HEK293 (cell line): ENCODE measurements at regions not wholly inside any gene's neighbourhood (a gene's known extent, or its start where the extent isn't known, plus 50 kb on each side); places are given as distances from the start of the nearest gene placed in this dataset.

Experiments
- CTCF ChIA-PET: fragments of 350-600 bp; formaldehyde crosslinking; extraction: SDS; loops from one replicate; lab custom pipeline; 2021; ENCODE audit warnings: antibody characterized with exemption; lab: Yijun Ruan, JAX
- POLR2A ChIA-PET: fragments of 300-600 bp; formaldehyde crosslinking; extraction: SDS; loops from one replicate; lab custom pipeline; 2020; ENCODE audit warnings: antibody characterized with exemption, inconsistent platforms; lab: Yijun Ruan, JAX
- H3K27ac ChIP-seq: fragments of 200-500 bp; sonication (Bioruptor generic); 2 replicates; pipeline ENCODE4 v1.5.1; 2014; ENCODE audit warnings: low read depth, low read length, control low read depth, inconsistent platforms; ENCODE audit errors: extremely low read depth
- H3K36me3 ChIP-seq, 2 experiments: fragments of 200-500 bp in 1 of 2; sonication (Bioruptor generic) in 1 of 2; 1 replicate in 1 of 2; 2 replicates in 1 of 2; pipeline ENCODE4 v1.5.1; 2014 to 2017; ENCODE audit warnings: inconsistent platforms in 2 of 2, low read length in 2 of 2; ENCODE audit not compliant: control insufficient read depth in 2 of 2, insufficient read depth in 1 of 2
- H3K4me1 ChIP-seq: fragments of 200-500 bp; sonication (Bioruptor generic); 2 replicates; pipeline ENCODE4 v1.5.1; 2014; ENCODE audit warnings: mild to moderate bottlenecking, low read length, inconsistent platforms; ENCODE audit not compliant: control insufficient read depth, insufficient read depth
- H3K4me3 ChIP-seq: 2 replicates; pipeline ENCODE4 v1.5.1; 2011; ENCODE audit warnings: low read depth, mild to moderate bottlenecking, control low read depth, low read length, moderate library complexity
- H3K9me3 ChIP-seq: fragments of 200-500 bp; sonication (Bioruptor generic); 2 replicates; pipeline ENCODE4 v1.5.1; 2014; ENCODE audit warnings: low read depth, low read length, inconsistent platforms; ENCODE audit not compliant: control insufficient read depth, insufficient read depth
- BCL11B ChIP-seq: fragments of 450-650 bp; formaldehyde crosslinking; IDR thresholded peaks from 2 replicates; pipeline ENCODE4 v1.5.1; 2016; ENCODE audit warnings: low read depth, missing biosample characterization, missing genetic modification characterization
- REPIN1 ChIP-seq: fragments of 450-650 bp; formaldehyde crosslinking; IDR thresholded peaks from 2 replicates; pipeline ENCODE4 v1.5.1; 2017; ENCODE audit warnings: missing biosample characterization, missing genetic modification characterization, low read depth
- YY2 ChIP-seq: fragments of 450-650 bp; formaldehyde crosslinking; IDR thresholded peaks from 2 replicates; pipeline ENCODE4 v1.5.1; 2016; ENCODE audit warnings: missing biosample characterization, missing genetic modification characterization
- ZBTB20 ChIP-seq: fragments of 450-650 bp; formaldehyde crosslinking; IDR thresholded peaks from 2 replicates; pipeline ENCODE4 v1.5.1; 2016; ENCODE audit warnings: missing biosample characterization, missing genetic modification characterization
- ZBTB8A ChIP-seq: fragments of 450-650 bp; formaldehyde crosslinking; IDR thresholded peaks from 2 replicates; pipeline ENCODE4 v1.5.1; 2016; ENCODE audit warnings: missing biosample characterization, missing genetic modification characterization
- ZNF10 ChIP-seq: fragments of 450-650 bp; formaldehyde crosslinking; IDR thresholded peaks from 2 replicates; pipeline ENCODE4 v1.5.1; 2017; ENCODE audit warnings: missing biosample characterization, missing genetic modification characterization
- ZNF138 ChIP-seq: fragments of 450-650 bp; formaldehyde crosslinking; IDR thresholded peaks from 2 replicates; pipeline ENCODE4 v1.5.1; 2016; ENCODE audit warnings: missing biosample characterization, missing genetic modification characterization, borderline replicate concordance
- ZNF24 ChIP-seq: fragments of 450-650 bp; formaldehyde crosslinking; IDR thresholded peaks from 2 replicates; pipeline ENCODE4 v1.5.1; 2016; ENCODE audit warnings: missing biosample characterization, missing genetic modification characterization
- ZNF274 ChIP-seq, 2 experiments: fragments of 200-500 bp in 1 of 2; fragments of 450-650 bp in 1 of 2; sonication (Bioruptor generic) in 1 of 2; formaldehyde crosslinking in 1 of 2; IDR thresholded peaks; 2 replicates each; pipeline versions ENCODE4 v1.5.1 to v1.6.1; 2014 to 2016; ENCODE audit warnings: borderline replicate concordance in 1 of 2, inconsistent platforms in 1 of 2, low read length in 1 of 2, missing biosample characterization in 1 of 2, missing genetic modification characterization in 1 of 2
- ZNF366 ChIP-seq: fragments of 450-650 bp; formaldehyde crosslinking; conservative IDR thresholded peaks from 2 replicates; pipeline ENCODE4 v1.5.1; 2016; ENCODE audit warnings: missing biosample characterization, missing genetic modification characterization
- ZNF473 ChIP-seq: fragments of 450-650 bp; formaldehyde crosslinking; IDR thresholded peaks from 2 replicates; pipeline ENCODE4 v1.5.1; 2017; ENCODE audit warnings: missing biosample characterization, missing genetic modification characterization
- ZNF501 ChIP-seq: fragments of 450-650 bp; formaldehyde crosslinking; IDR thresholded peaks from 2 replicates; pipeline ENCODE4 v1.5.1; 2016; ENCODE audit warnings: missing biosample characterization, missing genetic modification characterization
- ZNF544 ChIP-seq: fragments of 450-650 bp; formaldehyde crosslinking; IDR thresholded peaks from 2 replicates; pipeline ENCODE4 v1.5.0; 2017; ENCODE audit warnings: missing biosample characterization, missing genetic modification characterization
- ZNF629 ChIP-seq: fragments of 450-650 bp; formaldehyde crosslinking; IDR thresholded peaks from 2 replicates; pipeline ENCODE4 v1.5.1; 2017; ENCODE audit warnings: missing biosample characterization, missing genetic modification characterization
- ZNF660 ChIP-seq: fragments of 450-650 bp; IDR thresholded peaks from 2 replicates; pipeline ENCODE4 v1.5.1; 2018; ENCODE audit warnings: missing biosample characterization, mild to moderate bottlenecking, missing genetic modification characterization
- ZNF677 ChIP-seq: fragments of 450-650 bp; IDR thresholded peaks from 2 replicates; pipeline ENCODE4 v1.5.0; 2018; ENCODE audit warnings: missing biosample characterization, mild to moderate bottlenecking, missing genetic modification characterization, moderate library complexity
- TF ChIP-seq, protein P1 (sequence below): fragments of 450-650 bp; formaldehyde crosslinking; IDR thresholded peaks from 2 replicates; pipeline ENCODE4 v1.5.1; 2016; ENCODE audit warnings: missing biosample characterization, missing genetic modification characterization
- TF ChIP-seq, protein P2 (sequence below): fragments of 450-650 bp; formaldehyde crosslinking; IDR thresholded peaks from 2 replicates; pipeline ENCODE4 v1.5.1; 2017; ENCODE audit warnings: missing biosample characterization, mild to moderate bottlenecking, missing genetic modification characterization, moderate library complexity
- TF ChIP-seq, protein P3 (sequence below): fragments of 450-650 bp; formaldehyde crosslinking; IDR thresholded peaks from 2 replicates; pipeline ENCODE4 v1.5.1; 2016; ENCODE audit warnings: missing biosample characterization, missing genetic modification characterization, low read depth
- TF ChIP-seq, protein P4 (sequence below): fragments of 450-650 bp; formaldehyde crosslinking; IDR thresholded peaks from 2 replicates; pipeline ENCODE4 v1.5.1; 2016; ENCODE audit warnings: missing biosample characterization, missing genetic modification characterization

DNA sequence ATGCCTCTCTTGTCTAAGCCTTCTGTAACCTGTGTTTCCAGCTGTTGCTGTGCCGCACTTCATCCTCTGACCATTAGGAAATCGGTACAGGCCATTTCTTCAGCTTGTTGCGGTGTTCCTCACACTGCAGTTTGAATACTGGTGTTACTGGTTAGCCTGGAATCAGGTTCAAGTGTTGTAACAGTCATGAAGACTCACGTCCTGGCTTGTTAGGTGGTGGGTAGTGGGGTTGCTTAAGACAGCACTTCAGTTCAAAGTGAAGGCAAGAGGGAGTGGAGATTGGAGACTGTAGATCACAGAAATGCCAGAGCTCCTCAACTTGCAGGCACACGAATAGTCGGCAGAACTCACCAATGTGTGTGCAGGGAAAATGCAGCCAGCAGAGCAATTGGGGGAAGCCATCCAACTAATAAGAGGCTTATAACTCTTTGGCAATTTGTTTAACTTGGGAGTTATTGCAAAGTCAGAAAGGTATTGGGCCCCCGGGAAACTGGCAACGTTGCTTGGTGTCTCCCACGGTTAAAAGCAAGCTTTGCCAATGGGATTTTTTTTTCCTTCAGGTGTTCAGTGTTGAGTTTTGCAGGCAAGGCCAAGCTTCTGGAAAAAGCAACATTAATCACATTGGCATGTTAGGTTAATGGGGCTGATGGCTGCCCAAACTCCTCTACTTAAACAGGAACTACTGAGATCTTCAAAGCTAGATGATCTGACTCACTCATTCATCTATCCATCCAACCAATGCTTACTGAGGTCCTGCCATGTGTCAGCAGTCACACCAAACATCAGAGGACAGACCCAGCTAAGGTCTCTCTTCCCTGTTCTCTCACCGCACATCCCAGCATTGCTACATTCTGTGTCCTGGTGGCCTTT is 380.9 kb downstream of the GATA3 start:
- Histone ChIP-seq H3K36me3 (no peaks in the 10 kb centered on the region), H3K4me3 (no peak overlapping the region), H3K4me1 (no peaks in the 10 kb centered on the region), H3K27ac (no peak overlapping the region), H3K9me3 (no peaks in the 10 kb centered on the region)
- ChIA-PET CTCF (interaction anchor here (0.6 to 1.4 kb wide), 3 partner anchors 9 to 908 kb away, joined by 3 to 5 read pairs (median 4); no protein-coding TSS in a partner anchor), POLR2A (no interaction called here)
- TF ChIP-seq ZBTB8A, result no peak
- no peak for TF ChIP-seq BCL11B
- TF ChIP-seq ZNF138 (tag by site-specific recombination), result no peak
- TF ChIP-seq ZNF10, result no peak
- no peak for TF ChIP-seq ZNF660 (tag by site-specific recombination)
- no peak for TF ChIP-seq ZNF366 (tag by site-specific recombination)
- TF ChIP-seq ZNF274 (IDR thresholded peaks at IDR 0.05; ENCODE audit: low read length), result no peak
- TF ChIP-seq ZNF274 (tag by site-specific recombination; IDR thresholded peaks at IDR 0.05; ENCODE audit: borderline replicate concordance), result no peak
- TF ChIP-seq, protein P1, sequence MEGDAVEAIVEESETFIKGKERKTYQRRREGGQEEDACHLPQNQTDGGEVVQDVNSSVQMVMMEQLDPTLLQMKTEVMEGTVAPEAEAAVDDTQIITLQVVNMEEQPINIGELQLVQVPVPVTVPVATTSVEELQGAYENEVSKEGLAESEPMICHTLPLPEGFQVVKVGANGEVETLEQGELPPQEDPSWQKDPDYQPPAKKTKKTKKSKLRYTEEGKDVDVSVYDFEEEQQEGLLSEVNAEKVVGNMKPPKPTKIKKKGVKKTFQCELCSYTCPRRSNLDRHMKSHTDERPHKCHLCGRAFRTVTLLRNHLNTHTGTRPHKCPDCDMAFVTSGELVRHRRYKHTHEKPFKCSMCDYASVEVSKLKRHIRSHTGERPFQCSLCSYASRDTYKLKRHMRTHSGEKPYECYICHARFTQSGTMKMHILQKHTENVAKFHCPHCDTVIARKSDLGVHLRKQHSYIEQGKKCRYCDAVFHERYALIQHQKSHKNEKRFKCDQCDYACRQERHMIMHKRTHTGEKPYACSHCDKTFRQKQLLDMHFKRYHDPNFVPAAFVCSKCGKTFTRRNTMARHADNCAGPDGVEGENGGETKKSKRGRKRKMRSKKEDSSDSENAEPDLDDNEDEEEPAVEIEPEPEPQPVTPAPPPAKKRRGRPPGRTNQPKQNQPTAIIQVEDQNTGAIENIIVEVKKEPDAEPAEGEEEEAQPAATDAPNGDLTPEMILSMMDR, result no peak
- TF ChIP-seq REPIN1, result no peak
- TF ChIP-seq, protein P2, sequence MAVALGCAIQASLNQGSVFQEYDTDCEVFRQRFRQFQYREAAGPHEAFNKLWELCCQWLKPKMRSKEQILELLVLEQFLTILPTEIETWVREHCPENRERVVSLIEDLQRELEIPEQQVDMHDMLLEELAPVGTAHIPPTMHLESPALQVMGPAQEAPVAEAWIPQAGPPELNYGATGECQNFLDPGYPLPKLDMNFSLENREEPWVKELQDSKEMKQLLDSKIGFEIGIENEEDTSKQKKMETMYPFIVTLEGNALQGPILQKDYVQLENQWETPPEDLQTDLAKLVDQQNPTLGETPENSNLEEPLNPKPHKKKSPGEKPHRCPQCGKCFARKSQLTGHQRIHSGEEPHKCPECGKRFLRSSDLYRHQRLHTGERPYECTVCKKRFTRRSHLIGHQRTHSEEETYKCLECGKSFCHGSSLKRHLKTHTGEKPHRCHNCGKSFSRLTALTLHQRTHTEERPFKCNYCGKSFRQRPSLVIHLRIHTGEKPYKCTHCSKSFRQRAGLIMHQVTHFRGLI, result no peak
- TF ChIP-seq ZNF544 (tag by site-specific recombination), result no peak
- no peak for TF ChIP-seq ZNF629 (tag by site-specific recombination)
- TF ChIP-seq ZNF501 (tag by site-specific recombination), result no peak
- TF ChIP-seq ZNF677, result no peak
- no peak for TF ChIP-seq ZNF24
- TF ChIP-seq, protein P3, sequence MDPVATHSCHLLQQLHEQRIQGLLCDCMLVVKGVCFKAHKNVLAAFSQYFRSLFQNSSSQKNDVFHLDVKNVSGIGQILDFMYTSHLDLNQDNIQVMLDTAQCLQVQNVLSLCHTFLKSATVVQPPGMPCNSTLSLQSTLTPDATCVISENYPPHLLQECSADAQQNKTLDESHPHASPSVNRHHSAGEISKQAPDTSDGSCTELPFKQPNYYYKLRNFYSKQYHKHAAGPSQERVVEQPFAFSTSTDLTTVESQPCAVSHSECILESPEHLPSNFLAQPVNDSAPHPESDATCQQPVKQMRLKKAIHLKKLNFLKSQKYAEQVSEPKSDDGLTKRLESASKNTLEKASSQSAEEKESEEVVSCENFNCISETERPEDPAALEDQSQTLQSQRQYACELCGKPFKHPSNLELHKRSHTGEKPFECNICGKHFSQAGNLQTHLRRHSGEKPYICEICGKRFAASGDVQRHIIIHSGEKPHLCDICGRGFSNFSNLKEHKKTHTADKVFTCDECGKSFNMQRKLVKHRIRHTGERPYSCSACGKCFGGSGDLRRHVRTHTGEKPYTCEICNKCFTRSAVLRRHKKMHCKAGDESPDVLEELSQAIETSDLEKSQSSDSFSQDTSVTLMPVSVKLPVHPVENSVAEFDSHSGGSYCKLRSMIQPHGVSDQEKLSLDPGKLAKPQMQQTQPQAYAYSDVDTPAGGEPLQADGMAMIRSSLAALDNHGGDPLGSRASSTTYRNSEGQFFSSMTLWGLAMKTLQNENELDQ (tag by site-specific recombination), result no peak
- TF ChIP-seq YY2 (tag by site-specific recombination), result no peak
- TF ChIP-seq ZNF473 (tag by site-specific recombination), result no peak
- TF ChIP-seq, protein P4, sequence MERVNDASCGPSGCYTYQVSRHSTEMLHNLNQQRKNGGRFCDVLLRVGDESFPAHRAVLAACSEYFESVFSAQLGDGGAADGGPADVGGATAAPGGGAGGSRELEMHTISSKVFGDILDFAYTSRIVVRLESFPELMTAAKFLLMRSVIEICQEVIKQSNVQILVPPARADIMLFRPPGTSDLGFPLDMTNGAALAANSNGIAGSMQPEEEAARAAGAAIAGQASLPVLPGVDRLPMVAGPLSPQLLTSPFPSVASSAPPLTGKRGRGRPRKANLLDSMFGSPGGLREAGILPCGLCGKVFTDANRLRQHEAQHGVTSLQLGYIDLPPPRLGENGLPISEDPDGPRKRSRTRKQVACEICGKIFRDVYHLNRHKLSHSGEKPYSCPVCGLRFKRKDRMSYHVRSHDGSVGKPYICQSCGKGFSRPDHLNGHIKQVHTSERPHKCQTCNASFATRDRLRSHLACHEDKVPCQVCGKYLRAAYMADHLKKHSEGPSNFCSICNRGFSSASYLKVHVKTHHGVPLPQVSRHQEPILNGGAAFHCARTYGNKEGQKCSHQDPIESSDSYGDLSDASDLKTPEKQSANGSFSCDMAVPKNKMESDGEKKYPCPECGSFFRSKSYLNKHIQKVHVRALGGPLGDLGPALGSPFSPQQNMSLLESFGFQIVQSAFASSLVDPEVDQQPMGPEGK (tag by site-specific recombination), result no peak
- TF ChIP-seq ZBTB20, result no peak
